22Rv1 (cell line): ENCODE measurements at regions not wholly inside any gene's neighbourhood (a gene's known extent, or its start where the extent isn't known, plus 50 kb on each side); places are given as distances from the start of the nearest gene placed in this dataset.

Experiments used
- H3K27ac ChIP-seq: fragments of 450-650 bp; 2 replicates; pipeline ENCODE4 v1.5.1; 2017
- ZFX ChIP-seq: fragments of 450-650 bp; IDR thresholded peaks from 2 replicates; pipeline ENCODE4 v1.6.1; 2017; ENCODE audit warnings: antibody characterized with exemption, borderline replicate concordance
- TF ChIP-seq, protein P1 (sequence below): fragments of 450-650 bp; IDR thresholded peaks from 2 replicates; pipeline ENCODE4 v1.5.1; 2017; ENCODE audit warnings: mild to moderate bottlenecking

DNA sequence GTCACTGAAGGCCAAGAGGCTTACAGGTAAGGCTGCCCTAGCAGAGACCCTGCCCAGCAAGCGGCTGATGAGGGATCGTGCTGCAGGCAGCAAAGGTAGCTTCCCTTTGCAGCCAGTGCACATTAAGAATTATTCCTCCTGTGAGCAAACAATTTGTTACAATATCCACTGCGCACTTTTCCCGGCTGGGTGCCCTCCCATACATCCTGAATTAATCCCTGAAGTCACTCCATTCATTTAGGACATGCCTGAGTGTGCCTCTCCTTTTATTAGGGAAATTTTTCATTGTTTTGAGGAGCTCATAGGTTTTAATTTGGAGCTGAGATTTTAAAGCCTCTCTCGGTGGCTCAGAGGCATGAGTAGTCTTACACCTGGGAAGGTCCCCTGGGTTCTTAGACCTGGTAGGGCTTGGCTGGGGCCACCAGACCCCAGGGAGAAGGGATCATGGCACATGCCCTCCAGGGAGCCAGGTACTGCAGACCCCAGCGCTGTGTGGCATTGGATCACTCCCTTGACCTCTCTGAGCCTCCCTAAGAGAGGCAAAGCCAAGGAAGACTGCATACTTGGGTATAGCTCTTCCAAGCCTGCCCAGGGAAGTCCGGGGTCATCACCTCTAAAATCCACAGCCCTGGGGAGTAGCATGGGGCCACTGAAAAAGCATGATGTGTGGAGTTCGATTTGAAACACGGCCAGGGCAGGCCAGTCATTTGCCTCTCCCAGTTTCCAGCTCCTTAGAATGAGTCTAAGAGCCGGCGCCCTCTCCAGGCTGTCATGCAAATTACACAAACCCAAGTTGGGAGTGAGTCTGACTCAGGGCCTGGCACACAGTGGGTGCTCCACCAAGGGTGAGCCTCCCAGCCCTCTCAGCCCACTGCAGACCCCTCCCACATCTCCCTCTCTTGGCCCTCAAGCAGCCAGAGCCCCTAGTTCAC, 151.9 kb upstream of the LINGO1 start:
- no peak overlapping the region for H3K27ac ChIP-seq
- TF ChIP-seq ZFX, result no peak
- TF ChIP-seq, protein P1, sequence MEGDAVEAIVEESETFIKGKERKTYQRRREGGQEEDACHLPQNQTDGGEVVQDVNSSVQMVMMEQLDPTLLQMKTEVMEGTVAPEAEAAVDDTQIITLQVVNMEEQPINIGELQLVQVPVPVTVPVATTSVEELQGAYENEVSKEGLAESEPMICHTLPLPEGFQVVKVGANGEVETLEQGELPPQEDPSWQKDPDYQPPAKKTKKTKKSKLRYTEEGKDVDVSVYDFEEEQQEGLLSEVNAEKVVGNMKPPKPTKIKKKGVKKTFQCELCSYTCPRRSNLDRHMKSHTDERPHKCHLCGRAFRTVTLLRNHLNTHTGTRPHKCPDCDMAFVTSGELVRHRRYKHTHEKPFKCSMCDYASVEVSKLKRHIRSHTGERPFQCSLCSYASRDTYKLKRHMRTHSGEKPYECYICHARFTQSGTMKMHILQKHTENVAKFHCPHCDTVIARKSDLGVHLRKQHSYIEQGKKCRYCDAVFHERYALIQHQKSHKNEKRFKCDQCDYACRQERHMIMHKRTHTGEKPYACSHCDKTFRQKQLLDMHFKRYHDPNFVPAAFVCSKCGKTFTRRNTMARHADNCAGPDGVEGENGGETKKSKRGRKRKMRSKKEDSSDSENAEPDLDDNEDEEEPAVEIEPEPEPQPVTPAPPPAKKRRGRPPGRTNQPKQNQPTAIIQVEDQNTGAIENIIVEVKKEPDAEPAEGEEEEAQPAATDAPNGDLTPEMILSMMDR, result peak; percentile 73

- TF ChIP-seq, protein P1, result no peak
- no peak for TF ChIP-seq ZFX
- H3K27ac ChIP-seq, result no peak overlapping the region
Measured at GRCh38 chr15:77783636-77784035, 150.9 kb upstream of the LINGO1 start.

DNA sequence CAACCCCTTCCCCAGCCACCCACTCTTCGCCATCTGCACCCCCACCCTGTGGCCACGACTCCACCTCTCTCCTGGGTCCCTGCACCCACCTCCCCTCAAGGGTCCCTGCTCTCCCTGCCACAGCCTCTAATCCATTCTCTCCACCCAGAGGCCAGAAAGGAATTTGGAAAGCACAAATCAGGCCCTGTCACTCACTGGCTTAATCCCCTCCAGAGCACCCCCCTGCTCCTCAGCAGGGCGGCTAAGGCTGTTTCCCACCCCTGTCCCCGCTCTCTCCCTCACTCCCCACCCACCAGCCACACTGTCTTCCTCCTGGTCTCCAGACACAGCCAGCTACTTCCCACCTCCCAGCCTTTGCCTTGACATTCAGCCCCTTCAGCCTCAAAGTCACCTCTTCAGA, 150.0 kb upstream of the LINGO1 start:
- H3K27ac ChIP-seq, result no peak overlapping the region
- TF ChIP-seq ZFX, result no peak
- TF ChIP-seq, protein P1, result no peak

DNA sequence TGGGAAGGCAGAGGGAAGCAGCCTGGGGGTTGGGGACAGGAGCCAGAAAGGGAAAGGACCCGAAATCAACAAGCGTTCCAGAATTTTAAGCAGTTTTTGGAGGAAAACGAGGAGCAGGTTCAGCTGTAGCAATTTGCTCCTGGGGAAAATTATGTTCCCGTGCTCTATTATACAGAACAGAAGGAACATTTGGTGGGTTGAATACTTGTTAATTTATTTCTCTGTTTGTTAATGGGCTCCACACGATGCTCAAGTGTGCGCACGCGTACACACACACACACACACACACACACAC, 149.2 kb upstream of the LINGO1 start:
- TF ChIP-seq ZFX, result no peak
- TF ChIP-seq, protein P1, result no peak
- no peak overlapping the region for H3K27ac ChIP-seq

- no peak overlapping the region for H3K27ac ChIP-seq
- TF ChIP-seq, protein P1, result no peak
- TF ChIP-seq ZFX, result no peak
Measured at GRCh38 chr15:77781151-77781945, 148.6 kb upstream of the LINGO1 start.

DNA sequence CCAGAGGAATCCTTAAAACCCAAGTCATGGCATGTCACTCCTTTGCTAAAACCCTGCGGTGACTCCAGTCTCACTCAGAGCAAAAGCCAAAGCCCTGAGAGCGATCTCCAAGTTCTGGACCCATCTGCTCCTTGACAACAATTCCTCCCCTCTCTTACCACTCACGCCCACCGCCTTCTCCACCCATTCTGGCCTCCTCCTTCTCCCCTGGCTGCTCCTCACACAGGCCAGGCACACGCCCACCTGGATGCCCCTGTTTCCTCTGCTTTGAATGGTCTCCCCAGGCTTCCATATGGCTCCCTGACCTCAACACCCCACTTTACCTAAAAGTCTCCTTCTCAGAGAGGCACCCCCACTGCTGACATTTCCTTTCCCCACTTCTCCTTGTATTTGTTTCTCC, 146.1 kb upstream of the LINGO1 start:
- TF ChIP-seq, protein P1, result no peak
- no peak for TF ChIP-seq ZFX

GRCh38 chr15:77775837-77776236, 143.1 kb upstream of the LINGO1 start:
- H3K27ac ChIP-seq, result no peak overlapping the region
- TF ChIP-seq ZFX, result no peak
- TF ChIP-seq, protein P1, result no peak

More for the DNA sequence above, 146.1 kb upstream of the LINGO1 start:
- no peak overlapping the region for H3K27ac ChIP-seq
